Calu3 (cell line): ENCODE measurements at regions not wholly inside any gene's neighbourhood (a gene's known extent, or its start where the extent isn't known, plus 50 kb on each side); places are given as distances from the start of the nearest gene placed in this dataset.
A peak's percentile ranks its signal among the peaks of the same experiment; 100 is the strongest.

Experiments
- BruUV-seq: library from RNA; stranded (reverse); fragments of 400-500 nt; replicated peaks from 2 replicates; lab custom pipeline; 2021; lab: Mats Ljungman, UMichigan
- CTCF ChIA-PET: fragments of 300-600 bp; sonication (Branson Sonifier 250); formaldehyde crosslinking; loops from one replicate; lab custom pipeline; 2022; ENCODE audit warnings: antibody characterized with exemption; lab: Charles Lee
- DNase-seq: peaks from one replicate; pipeline ENCODE4 v3.0.0; 2022
- H3K27ac Mint-ChIP-seq: one replicate; pipeline ENCODE4 v1.8.0; 2022; ENCODE audit warnings: mixed read lengths; ENCODE audit not compliant: unreplicated experiment
- H3K27me3 Mint-ChIP-seq: one replicate; pipeline ENCODE4 v1.8.0; 2022; ENCODE audit warnings: mixed read lengths; ENCODE audit not compliant: unreplicated experiment
- H3K36me3 Mint-ChIP-seq: one replicate; pipeline ENCODE4 v1.8.0; 2022; ENCODE audit warnings: mild to moderate bottlenecking, moderate library complexity, mixed read lengths; ENCODE audit not compliant: insufficient read depth, unreplicated experiment
- H3K4me1 Mint-ChIP-seq: one replicate; pipeline ENCODE4 v1.8.0; 2022; ENCODE audit warnings: mild to moderate bottlenecking, low read depth, mixed read lengths; ENCODE audit not compliant: unreplicated experiment
- H3K4me3 Mint-ChIP-seq: one replicate; pipeline ENCODE4 v1.8.0; 2022; ENCODE audit warnings: mild to moderate bottlenecking, low read depth, moderate library complexity, mixed read lengths; ENCODE audit not compliant: unreplicated experiment
- H3K9me3 Mint-ChIP-seq: one replicate; pipeline ENCODE4 v1.8.0; 2022; ENCODE audit warnings: low read depth, mixed read lengths; ENCODE audit not compliant: unreplicated experiment
- intact Hi-C: fragments of 100-400 bp; cut with micrococcal nuclease; formaldehyde crosslinking; loops from one replicate; pipeline ENCODE4 v1.10.0; 2022; ENCODE audit not compliant: unreplicated experiment
- TF ChIP-seq, protein P1 (sequence below): fragments of 200-600 bp; IDR thresholded peaks from one replicate; pipeline ENCODE4 v1.8.0; 2022; ENCODE audit warnings: antibody characterized with exemption; ENCODE audit not compliant: unreplicated experiment

DNA sequence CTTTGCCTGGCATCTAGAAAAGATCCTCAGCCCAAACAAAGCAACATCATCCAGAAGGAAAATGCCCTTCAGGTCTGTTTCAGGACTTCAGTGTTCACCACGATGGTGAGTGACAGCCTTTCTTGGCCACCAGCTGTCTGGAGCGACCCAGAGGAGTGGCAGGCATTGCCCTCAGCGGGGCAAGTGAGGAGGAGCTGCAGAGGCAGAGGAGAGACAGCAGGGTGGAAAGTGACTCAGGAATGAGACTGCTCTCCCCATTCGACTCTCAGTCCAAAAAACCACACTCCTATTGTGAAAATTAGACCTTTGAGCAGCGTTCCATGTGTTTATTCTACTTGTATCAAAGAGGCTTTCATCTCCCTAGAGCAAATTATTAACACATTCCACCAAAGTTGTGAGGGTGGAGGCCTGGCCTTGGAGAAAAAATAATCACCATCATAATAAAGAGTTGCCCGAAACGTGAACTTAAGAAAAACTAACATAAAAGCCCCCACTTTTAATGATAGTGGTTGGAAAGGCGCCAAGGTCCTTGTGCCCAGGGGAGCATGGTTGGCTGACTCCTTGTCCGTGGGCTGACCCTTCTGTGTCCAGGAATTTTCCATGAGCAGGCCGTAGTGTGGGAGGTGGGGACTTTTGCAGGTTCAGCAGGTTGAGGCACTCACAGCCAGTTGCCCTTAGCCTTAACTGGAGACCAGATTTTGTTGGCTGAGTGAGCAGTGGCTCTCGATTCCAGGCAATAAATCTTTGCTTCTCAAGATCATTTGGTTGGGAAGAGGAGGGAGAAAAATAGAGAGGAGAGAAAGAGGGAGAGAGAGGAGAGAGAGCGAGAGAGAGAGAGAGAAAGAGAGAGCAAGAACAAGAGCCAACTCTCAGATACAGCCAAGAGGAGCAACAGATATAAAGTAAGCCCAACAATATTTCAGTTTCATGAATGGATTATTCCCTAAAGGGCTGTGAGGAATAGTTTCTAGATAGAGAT lies 125.9 kb upstream of the ANKRD55 start:
- Mint-ChIP-seq H3K4me1 (peaks cover 55% of the 10 kb centered on the region), H3K27me3 (no peaks in the 10 kb centered on the region), H3K36me3 (peaks cover 18% of the 10 kb centered on the region), H3K27ac (peak overlapping the region; percentile 87), H3K4me3 (peak overlapping the region; percentile 24), H3K9me3 (peaks cover 1% of the 10 kb centered on the region)
- CTCF ChIA-PET, result interaction anchor here (0.6 to 0.8 kb wide), 4 partner anchors 45 to 779 kb away, joined by 3 to 7 read pairs (median 4); no protein-coding TSS in a partner anchor
- intact Hi-C loops, result loop anchor here (5.0 kb wide), 4 partner anchors 48 to 458 kb away; partner anchors contain the start of gene MAP3K1
- no TSS peak for BruUV-seq
- DNase-seq, result peak; percentile 85
- TF ChIP-seq, protein P1, sequence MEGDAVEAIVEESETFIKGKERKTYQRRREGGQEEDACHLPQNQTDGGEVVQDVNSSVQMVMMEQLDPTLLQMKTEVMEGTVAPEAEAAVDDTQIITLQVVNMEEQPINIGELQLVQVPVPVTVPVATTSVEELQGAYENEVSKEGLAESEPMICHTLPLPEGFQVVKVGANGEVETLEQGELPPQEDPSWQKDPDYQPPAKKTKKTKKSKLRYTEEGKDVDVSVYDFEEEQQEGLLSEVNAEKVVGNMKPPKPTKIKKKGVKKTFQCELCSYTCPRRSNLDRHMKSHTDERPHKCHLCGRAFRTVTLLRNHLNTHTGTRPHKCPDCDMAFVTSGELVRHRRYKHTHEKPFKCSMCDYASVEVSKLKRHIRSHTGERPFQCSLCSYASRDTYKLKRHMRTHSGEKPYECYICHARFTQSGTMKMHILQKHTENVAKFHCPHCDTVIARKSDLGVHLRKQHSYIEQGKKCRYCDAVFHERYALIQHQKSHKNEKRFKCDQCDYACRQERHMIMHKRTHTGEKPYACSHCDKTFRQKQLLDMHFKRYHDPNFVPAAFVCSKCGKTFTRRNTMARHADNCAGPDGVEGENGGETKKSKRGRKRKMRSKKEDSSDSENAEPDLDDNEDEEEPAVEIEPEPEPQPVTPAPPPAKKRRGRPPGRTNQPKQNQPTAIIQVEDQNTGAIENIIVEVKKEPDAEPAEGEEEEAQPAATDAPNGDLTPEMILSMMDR, result no peak

DNA sequence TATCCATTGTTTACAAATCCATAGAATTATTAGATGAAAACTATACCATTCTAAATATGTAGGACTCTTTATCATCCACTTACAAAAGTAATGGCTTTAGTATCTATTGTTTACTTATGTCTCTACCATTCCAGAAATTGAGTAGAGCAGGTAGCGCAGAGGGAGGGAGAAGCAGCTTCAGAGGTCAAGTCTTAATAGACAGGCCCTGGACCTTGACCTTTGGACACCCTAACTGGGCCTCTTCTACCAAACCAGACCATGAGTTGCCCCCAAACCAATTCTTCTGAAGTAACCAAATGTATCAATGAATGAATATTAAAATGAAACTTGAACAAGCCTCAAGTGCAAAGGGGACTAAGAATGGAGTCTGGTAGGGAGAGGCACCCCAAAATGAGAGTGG lies 124.9 kb upstream of the ANKRD55 start:
- TF ChIP-seq, protein P1, result no peak
- intact Hi-C loops, result loop anchor here (5.0 kb wide), 4 partner anchors 49 to 459 kb away; partner anchors contain the start of gene MAP3K1
- Mint-ChIP-seq H3K27ac (no peak overlapping the region), H3K4me3 (no peak overlapping the region), H3K36me3 (peaks cover 18% of the 10 kb centered on the region), H3K4me1 (peaks cover 54% of the 10 kb centered on the region), H3K9me3 (no peaks in the 10 kb centered on the region), H3K27me3 (no peaks in the 10 kb centered on the region)
- CTCF ChIA-PET, result interaction anchor here (0.6 to 1.3 kb wide), 2 partner anchors 87 to 779 kb away, joined by 4 to 7 read pairs; no protein-coding TSS in a partner anchor
- DNase-seq, result no peak
- BruUV-seq, result no TSS peak

DNA sequence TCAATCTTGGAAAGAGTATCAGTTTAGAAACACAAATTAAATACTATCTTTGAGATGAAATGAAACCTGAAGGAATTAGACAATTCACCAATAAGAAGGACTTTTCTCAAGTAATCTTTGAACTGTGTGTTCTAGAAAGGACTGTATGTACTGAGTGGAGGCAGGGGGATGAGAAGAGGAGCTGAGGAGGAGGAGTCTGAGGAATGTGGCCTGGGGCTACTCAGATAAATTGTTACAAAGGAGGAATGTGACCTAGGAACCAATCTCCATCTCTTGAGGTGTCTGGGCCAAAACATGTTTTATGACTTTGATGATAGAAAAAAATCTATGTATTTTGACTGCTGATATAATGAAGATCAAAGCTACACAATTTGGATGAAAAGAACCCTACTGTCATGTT lies 124.3 kb upstream of the ANKRD55 start:
- Mint-ChIP-seq H3K4me1 (peaks cover 60% of the 10 kb centered on the region), H3K9me3 (no peaks in the 10 kb centered on the region), H3K27ac (peak overlapping the region; percentile 97), H3K27me3 (no peaks in the 10 kb centered on the region), H3K36me3 (peaks cover 18% of the 10 kb centered on the region), H3K4me3 (no peak overlapping the region)
- TF ChIP-seq, protein P1, result no peak
- no TSS peak for BruUV-seq
- intact Hi-C loops, result loop anchor here (2.0 to 5.0 kb wide), 8 partner anchors 29 to 481 kb away; partner anchors contain the start of gene MAP3K1
- DNase-seq, result no peak
- CTCF ChIA-PET, result interaction anchor here (0.7 to 1.3 kb wide), 2 partner anchors 21 to 86 kb away, joined by 4 to 5 read pairs; no protein-coding TSS in a partner anchor

DNA sequence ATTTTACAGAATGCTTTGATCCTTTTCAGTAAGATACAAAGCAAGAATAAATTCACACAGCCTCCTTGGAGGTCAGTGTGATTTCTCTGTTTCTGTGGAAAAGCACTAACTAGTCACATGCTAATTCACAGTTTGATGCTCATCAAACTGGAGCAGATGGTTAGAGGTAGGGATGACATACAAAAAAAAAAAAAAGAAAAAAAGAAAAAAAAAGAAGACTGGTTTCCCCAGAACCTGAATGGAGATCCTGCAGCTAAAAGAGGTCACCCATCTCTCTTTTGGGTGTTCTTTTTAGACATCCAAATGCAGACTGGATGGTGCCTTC lies 123.7 kb upstream of the ANKRD55 start:
- Mint-ChIP-seq H3K36me3 (peaks cover 18% of the 10 kb centered on the region), H3K4me3 (peak overlapping the region; percentile 13), H3K4me1 (peaks cover 64% of the 10 kb centered on the region), H3K27me3 (no peaks in the 10 kb centered on the region), H3K27ac (peak overlapping the region; percentile 97), H3K9me3 (no peaks in the 10 kb centered on the region)
- DNase-seq, result no peak
- intact Hi-C loops, result loop anchor here (1.0 to 5.0 kb wide), 9 partner anchors 28 to 482 kb away; partner anchors contain the start of gene MAP3K1
- CTCF ChIA-PET, result interaction anchor here (0.7 to 1.3 kb wide), 2 partner anchors 20 to 86 kb away, joined by 4 to 5 read pairs; no protein-coding TSS in a partner anchor
- TF ChIP-seq, protein P1, result no peak
- no TSS peak for BruUV-seq
